CD4-positive, alpha-beta T cell treated with Interleukin-15 for 1 hour (primary cell): ENCODE measurements at regions not wholly inside any gene's neighbourhood (a gene's known extent, or its start where the extent isn't known, plus 50 kb on each side); places are given as distances from the start of the nearest gene placed in this dataset.

Experiments used
- DNase-seq: peaks from one replicate; pipeline ENCODE4 v3.0.0-alpha.2; 2020

GRCh38 chr21:28746166-28746565 lies 246.5 kb downstream of the LTN1 start:
- DNase-seq = no peak

GRCh38 chr21:28745131-28746016 lies 247.3 kb downstream of the LTN1 start:
- DNase-seq = peak; percentile 60

DNA sequence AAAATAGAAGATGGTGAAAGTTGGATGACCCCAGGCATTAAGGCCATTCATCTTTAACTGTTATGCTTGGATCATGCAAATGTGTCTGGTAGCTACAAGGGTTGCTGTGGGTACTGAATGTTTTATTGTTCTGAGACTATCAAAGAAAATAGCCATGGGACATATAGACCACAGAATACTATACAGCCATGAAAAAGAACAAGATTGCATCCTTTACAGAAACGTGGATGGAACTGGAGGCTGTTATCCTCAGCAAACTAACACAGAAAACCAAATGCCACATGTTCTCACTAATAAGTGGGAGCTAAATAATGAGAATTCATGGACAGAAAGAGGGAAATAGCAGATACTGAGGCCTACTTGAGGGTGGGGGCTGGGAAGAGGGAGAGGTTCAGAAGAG lies 249.0 kb downstream of the LTN1 start:
- DNase-seq = no peak

DNA sequence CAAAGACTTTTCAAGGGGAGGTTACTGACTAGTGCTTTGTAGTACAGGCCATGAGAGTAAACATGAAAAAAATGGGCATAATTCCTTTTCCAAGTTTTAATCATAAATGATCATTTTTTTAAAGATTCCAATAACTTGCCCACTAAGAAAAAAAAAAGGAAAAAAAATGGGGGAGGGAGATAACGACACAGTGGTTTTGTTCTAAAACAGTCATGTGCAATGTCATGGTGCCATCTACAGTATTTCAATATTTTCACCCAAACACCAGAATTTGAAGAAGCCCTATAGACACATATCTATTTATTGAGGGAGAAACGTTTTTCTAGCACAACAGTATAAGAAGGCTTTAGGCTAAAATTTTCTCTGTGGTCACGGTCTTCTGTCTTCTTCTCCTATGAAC lies 250.2 kb downstream of the LTN1 start:
- DNase-seq = no peak

DNA sequence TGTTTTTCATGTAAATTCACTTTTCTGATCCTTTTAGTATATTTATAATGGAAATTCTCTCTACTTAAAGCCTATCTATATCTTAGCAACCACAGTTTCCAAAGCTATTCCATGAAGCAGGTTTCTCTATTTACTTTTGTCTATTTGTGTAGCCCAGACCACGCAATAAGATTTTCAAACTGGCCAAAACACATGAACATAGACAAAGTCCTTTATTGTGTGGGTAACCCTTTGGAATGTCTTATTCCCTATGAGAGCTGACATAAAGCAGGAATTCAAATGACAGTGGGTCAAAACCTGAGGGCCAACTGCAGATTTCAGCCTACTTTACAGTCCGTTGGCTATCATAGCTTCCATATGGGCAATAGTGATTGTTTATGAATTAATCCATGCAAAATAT lies 252.6 kb downstream of the LTN1 start:
- no peak for DNase-seq

- DNase-seq = no peak
Observed at GRCh38 chr21:28738882-28739281, 253.8 kb downstream of the LTN1 start.

GRCh38 chr21:28738420-28738704 lies 254.3 kb downstream of the LTN1 start:
- no peak for DNase-seq

- no peak for DNase-seq
Observed at GRCh38 chr21:28737674-28738419, 254.8 kb downstream of the LTN1 start.

DNA sequence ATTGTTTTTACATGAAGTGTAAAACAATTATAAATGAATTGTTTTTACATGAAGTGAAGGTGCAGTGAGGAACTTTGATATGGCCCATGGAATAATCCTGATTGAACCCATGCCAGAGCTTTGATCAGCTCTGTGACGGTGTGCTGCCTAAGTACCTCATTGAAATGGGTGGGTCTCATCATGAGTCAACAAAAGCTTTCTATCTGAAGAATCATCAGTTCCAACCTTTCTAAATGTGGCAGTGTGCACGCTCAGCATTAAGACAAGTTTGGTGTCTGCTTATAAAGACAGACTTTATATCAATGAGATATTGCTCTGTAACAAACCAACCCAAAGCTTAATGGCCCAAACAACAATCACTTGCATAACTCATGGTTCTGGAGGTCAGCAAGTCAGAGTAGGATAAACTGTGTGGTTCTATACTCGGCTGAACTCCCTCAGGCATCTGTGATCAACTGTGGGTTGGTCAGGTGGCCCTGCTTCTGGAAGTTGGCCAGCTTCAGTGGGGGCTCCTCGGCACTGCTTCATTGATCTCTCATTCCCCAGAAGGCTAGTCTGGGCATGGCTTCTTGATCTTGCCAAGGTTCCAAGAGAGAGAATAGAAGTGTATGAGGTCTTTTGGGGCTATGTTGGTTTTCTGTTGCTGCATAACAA lies 258.0 kb downstream of the LTN1 start:
- no peak for DNase-seq

DNA sequence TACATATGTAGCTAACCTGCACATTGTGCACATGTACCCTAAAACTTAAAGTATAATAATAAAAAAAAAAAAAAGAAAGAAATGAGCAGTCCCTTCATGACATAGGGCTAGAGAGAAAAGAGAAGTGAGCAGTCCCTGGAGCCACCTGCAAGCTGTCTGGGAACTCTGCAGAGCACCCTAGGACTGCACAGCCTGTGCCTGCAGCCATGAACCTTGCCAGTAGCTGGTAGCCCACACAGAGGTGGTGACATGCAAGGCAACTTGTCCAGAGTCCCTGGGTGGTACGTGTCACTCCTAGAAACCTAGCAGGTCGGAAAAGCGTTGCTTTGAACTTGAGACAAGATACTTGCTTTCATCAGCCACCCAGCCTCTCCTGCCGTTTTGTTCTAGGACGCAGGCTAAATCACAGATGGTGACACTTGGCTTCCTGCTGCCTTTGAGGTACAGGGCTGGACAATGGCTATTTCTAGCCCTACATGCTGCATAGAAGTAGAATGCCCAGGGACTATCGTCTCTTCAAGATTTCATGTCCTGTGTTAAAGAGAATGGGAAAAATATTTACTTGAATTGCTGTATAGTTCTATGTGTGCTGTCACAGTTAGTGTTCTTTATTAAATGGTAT lies 260.9 kb downstream of the LTN1 start:
- no peak for DNase-seq

DNA sequence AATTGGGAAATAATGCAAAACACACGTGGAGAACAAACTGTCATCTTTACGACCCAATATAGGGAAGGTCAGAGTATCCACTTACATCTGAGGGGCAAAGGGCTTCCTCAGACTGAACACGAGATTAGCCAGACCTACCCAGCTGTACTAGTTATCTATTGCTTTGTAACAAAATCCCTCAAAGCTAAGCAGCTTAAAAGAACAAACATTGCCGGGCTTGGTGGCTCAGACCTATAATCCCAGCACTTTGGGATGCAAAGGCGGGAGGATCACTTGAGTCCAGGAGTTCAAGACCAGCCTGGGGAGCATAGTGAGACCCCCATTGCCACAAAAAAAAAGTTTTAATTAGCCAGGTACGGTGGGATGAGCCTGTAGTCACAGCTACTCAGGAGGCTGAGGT lies 262.8 kb downstream of the LTN1 start:
- no peak for DNase-seq

- DNase-seq = no peak
Observed at GRCh38 chr21:28727809-28728208, 264.9 kb downstream of the LTN1 start.

- DNase-seq = no peak
Observed at GRCh38 chr21:28725396-28725795, 267.3 kb downstream of the LTN1 start.

- no peak for DNase-seq
Observed at GRCh38 chr21:28723646-28724045, 269.0 kb downstream of the LTN1 start.

DNA sequence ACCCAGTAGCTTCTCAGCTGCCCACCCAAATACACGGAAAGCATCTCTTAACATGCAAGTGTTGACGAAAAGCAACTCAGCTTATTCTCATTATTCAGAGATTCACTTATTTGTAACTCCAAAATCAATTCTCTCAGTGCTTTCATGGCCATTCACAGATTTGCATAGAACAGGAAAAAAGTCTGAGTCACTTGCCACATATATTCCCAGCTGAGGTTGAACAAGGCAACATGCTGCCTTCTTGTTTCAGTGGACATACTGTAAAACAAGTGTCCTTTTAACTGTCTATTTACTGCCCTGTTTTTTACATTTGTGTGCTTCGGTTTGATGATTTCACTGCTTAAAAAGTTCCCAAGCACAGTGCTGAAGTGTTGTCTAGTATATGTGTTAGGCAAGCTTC lies 273.0 kb downstream of the LTN1 start:
- no peak for DNase-seq

GRCh38 chr21:28714777-28715464 lies 277.8 kb downstream of the LTN1 start:
- no peak for DNase-seq

GRCh38 chr21:28712411-28712810 lies 280.3 kb downstream of the LTN1 start:
- no peak for DNase-seq

DNA sequence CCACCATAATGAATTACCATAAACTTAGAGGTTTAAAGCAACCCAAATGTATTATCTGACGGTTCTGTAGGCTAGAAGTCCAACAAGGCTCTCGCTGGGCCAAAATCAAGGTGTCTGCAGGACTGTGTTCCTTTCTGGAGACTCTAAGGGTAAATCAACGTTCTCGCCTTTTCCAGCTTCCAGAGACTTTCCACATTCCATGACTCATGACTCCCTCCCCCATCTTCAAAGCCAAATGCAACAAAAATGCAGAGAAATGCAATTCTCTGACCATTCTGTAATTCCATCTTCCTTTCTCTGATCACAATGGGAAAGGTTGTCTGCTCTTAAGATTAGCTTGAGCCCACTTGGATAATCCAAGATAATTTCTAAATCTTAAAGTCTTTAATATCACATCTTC lies 287.1 kb downstream of the LTN1 start:
- no peak for DNase-seq

- no peak for DNase-seq
Observed at GRCh38 chr21:28704746-28705145, 287.9 kb downstream of the LTN1 start.

- no peak for DNase-seq
Observed at GRCh38 chr21:28703861-28704260, 288.8 kb downstream of the LTN1 start.

DNA sequence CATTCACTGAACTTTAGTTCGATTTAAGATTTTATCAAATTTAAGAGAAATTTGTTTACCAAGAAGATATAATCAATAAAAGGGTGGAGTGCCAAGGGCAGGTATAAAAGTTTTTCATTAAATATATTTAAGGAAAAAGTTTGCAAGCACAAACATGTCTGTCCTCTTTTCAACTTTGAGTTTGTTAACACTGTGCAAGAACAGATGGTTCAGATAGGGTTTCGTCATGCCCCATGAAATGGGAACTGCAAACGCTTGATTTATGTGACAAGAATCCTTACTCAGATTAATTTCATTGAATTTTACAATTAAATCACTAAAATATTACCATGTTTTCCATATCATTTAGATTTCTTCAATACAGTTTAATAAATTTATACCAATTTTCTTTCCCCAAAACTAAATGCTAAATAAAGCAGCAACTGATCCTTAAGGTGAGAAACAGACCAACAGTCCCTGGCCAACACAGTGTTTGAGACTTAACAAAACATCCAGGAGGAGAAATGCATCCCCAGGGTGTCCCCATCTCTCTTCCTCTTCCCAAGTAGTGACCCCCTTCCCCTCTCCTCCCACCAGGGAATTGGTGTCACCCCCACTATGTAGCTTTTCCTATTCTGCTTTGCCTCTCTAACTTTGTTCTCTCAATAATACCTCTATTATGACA lies 292.9 kb downstream of the LTN1 start:
- no peak for DNase-seq

GRCh38 chr21:28699186-28699585 lies 293.5 kb downstream of the LTN1 start:
- no peak for DNase-seq
